PC-9 (cell line): ENCODE measurements at regions not wholly inside any gene's neighbourhood (a gene's known extent, or its start where the extent isn't known, plus 50 kb on each side); places are given as distances from the start of the nearest gene placed in this dataset.

Experiments used
- CTCF ChIP-seq: fragments of 200-600 bp; sonication (generic); conservative IDR thresholded peaks from 2 replicates; pipeline ENCODE4 v1.6.1; 2017; ENCODE audit warnings: mixed run types, antibody characterized with exemption, mild to moderate bottlenecking, moderate library complexity
- EZH2 ChIP-seq: fragments of 200-600 bp; sonication (generic); IDR thresholded peaks from 2 replicates; pipeline ENCODE4 v1.8.0; 2017; ENCODE audit warnings: antibody characterized with exemption, low read depth

GRCh38 chr2:162972383-162972782 is 133.8 kb upstream of the KCNH7 start:
- no peak for TF ChIP-seq CTCF
- TF ChIP-seq EZH2 = no peak
